Pancreas (tissue), 10 donors: ENCODE measurements at regions not wholly inside any gene's neighbourhood (a gene's known extent, or its start where the extent isn't known, plus 50 kb on each side); places are given as distances from the start of the nearest gene placed in this dataset.

Experiments used
- ATAC-seq, 4 donors: fragments of 200-7000 bp; cut with Tn5 transposase; one replicate each; pipeline versions ENCODE4 v1.8.0 to v1.9.1; 2020; ENCODE audit warnings: mild to moderate bottlenecking in 4 of 4, moderate library complexity in 4 of 4
- DNase-seq, 6 donors: peaks; one replicate each; pipeline ENCODE4 v3.0.0-alpha.2; 2020
- FAIRE-seq: peaks from 2 replicates; lab custom pipeline; 2012; peaks lifted over from hg19 to GRCh38; lab: Jason Lieb, UNC
- H3K27ac ChIP-seq, 4 donors: fragments of 200-600 bp; sonication (generic); 1 replicate in 3 of 4; 2 replicates in 1 of 4; pipeline versions ENCODE4 v1.5.0 to v1.8.0; 2020
- H3K27me3 ChIP-seq, 4 donors: fragments of 200-600 bp; one replicate each; pipeline ENCODE4 v1.8.0; 2021
- H3K36me3 ChIP-seq, 3 donors: fragments of 200-600 bp; sonication (generic) in 1 of 3; one replicate each; pipeline versions ENCODE4 v1.5.0 to v1.8.0; 2020 to 2021
- H3K4me1 ChIP-seq, 3 donors: fragments of 200-600 bp; one replicate each; pipeline ENCODE4 v1.8.0; 2021
- H3K4me3 ChIP-seq, 4 donors: fragments of 200-600 bp; sonication (generic) in 2 of 4; one replicate each; pipeline versions ENCODE4 v1.5.0 to v1.8.0; 2020 to 2021
- H3K9me3 ChIP-seq, 4 donors: fragments of 200-600 bp; one replicate each; pipeline ENCODE4 v1.8.0; 2021
- WGBS, 2 donors: extraction: QIAGEN DNeasy Blood & Tissue Kit; methylation state at CpG; one replicate each; pipeline ENCODE4 v1.1.7; 2013; 5-methylcytosine and 5-hydroxymethylcytosine counted together
- intact Hi-C, 3 donors: fragments of 100-400 bp; cut with DNase I; formaldehyde crosslinking; loops; one replicate each; pipeline versions ENCODE4 v1.11.1 to v1.14.2; 2022
- TF ChIP-seq, protein P1 (sequence below), 4 donors: fragments of 200-600 bp; sonication (generic) in 3 of 4; IDR thresholded peaks; one replicate each; pipeline versions ENCODE4 v1.5.0 to v1.8.0; 2021; ENCODE audit warnings: antibody characterized with exemption in 4 of 4
- donor health status: healthy with polysubstance abuse.
- donor health status: DM: no; HTN: no; CAD: no; lungs with moderate emphysema.
- donor health status: DM: no; HTN: no; CAD: no.
- donor health status: control.
- donor health status: control.
- donor health status: Bipolar disorder and iron deficiency.
- donor health status: DM: yes; HTN: yes; CAD: no.
- donor health status: DM: no; HTN: no; CAD: no.
- donor health status: DM: no; HTN: no; CAD: no.
- donor health status: DM: yes; HTN: yes; CAD: no.

DNA sequence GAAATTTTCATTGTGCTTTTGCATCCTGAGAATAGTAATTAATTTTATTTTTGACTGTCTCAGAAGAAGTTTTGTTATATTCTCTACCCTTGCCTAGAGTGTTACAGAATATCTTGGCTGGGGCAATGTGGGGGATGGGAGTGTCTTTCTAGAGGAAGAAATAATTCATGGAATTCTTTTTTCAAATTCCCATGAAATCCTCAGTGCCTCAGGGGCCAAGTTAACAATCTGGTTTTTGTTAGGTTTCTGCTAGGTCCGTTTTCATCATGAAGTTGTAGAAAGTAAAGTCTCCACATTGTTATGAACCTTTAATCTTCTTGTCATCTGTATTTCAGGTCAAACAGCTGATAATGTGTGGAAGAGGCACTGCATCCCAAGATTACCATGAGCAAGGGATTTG, 145.6 kb upstream of the GYPC start:
- Histone ChIP-seq H3K27ac (no peak overlapping the region), H3K4me3 (no peak overlapping the region), H3K36me3 (no peaks in the 10 kb centered on the region), H3K27me3 (no peaks in the 10 kb centered on the region), H3K9me3 (no peaks in the 10 kb centered on the region), H3K4me1 (no peaks in the 10 kb centered on the region)
- TF ChIP-seq, protein P1, sequence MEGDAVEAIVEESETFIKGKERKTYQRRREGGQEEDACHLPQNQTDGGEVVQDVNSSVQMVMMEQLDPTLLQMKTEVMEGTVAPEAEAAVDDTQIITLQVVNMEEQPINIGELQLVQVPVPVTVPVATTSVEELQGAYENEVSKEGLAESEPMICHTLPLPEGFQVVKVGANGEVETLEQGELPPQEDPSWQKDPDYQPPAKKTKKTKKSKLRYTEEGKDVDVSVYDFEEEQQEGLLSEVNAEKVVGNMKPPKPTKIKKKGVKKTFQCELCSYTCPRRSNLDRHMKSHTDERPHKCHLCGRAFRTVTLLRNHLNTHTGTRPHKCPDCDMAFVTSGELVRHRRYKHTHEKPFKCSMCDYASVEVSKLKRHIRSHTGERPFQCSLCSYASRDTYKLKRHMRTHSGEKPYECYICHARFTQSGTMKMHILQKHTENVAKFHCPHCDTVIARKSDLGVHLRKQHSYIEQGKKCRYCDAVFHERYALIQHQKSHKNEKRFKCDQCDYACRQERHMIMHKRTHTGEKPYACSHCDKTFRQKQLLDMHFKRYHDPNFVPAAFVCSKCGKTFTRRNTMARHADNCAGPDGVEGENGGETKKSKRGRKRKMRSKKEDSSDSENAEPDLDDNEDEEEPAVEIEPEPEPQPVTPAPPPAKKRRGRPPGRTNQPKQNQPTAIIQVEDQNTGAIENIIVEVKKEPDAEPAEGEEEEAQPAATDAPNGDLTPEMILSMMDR (IDR thresholded peaks at IDR 0.05), result no peak
- intact Hi-C loops, result no loop called here
- 19 to 37% methylated on average over 1 of the region's 1 CpG for WGBS, 2 donors
- FAIRE-seq, result no peak
- ATAC-seq, result no peak
- DNase-seq, result no peak

GRCh38 chr2:126510960-126511359, 145.0 kb upstream of the GYPC start:
- intact Hi-C loops, result no loop called here
- Histone ChIP-seq H3K4me1 (no peaks in the 10 kb centered on the region), H3K27ac (no peak overlapping the region), H3K27me3 (no peaks in the 10 kb centered on the region), H3K4me3 (no peak overlapping the region), H3K36me3 (no peaks in the 10 kb centered on the region), H3K9me3 (no peaks in the 10 kb centered on the region)
- DNase-seq, result no peak
- no peak for FAIRE-seq
- TF ChIP-seq, protein P1 (IDR thresholded peaks at IDR 0.05), result no peak
- WGBS, 2 donors, result 86 to 89% methylated on average over 7 of the region's 7 CpGs
- ATAC-seq, result no peak

DNA sequence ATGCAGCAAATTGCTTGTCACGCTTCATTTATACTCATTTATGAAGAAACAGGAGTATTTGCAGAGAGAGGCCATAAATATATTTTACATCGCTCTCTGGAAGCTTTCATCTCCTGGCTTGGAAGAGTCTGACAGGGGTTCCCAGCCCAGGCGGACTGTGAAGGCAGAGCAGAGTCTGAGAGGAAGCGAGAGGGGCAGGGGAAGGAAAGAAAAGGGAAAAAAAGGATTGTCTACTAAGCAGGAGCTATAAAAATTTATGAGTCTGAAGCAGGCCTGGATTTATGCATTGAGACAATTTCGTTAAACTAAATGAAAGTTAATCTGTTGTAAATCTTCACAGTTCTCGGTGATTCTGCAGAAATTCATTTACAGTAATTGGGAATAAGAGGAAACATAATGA, 143.9 kb upstream of the GYPC start:
- no peaks in the 10 kb centered on the region for H3K27me3 ChIP-seq
- intact Hi-C loops, result no loop called here
- H3K27ac ChIP-seq, result no peak overlapping the region
- H3K36me3 ChIP-seq, result no peaks in the 10 kb centered on the region
- 84 to 92% methylated on average over 6 of the region's 6 CpGs for WGBS, 2 donors
- FAIRE-seq (no peak), ATAC-seq (no peak), DNase-seq (no peak)
- TF ChIP-seq, protein P1 (IDR thresholded peaks at IDR 0.05), result no peak
- H3K4me3 ChIP-seq, result no peak overlapping the region
- no peaks in the 10 kb centered on the region for H3K9me3 ChIP-seq
- no peaks in the 10 kb centered on the region for H3K4me1 ChIP-seq

GRCh38 chr2:126513033-126513432, 142.9 kb upstream of the GYPC start:
- WGBS, 2 donors, result 71% methylated on average over 4 of the region's 4 CpGs
- H3K4me1 ChIP-seq, result no peaks in the 10 kb centered on the region
- TF ChIP-seq, protein P1 (IDR thresholded peaks at IDR 0.05), result no peak

DNA sequence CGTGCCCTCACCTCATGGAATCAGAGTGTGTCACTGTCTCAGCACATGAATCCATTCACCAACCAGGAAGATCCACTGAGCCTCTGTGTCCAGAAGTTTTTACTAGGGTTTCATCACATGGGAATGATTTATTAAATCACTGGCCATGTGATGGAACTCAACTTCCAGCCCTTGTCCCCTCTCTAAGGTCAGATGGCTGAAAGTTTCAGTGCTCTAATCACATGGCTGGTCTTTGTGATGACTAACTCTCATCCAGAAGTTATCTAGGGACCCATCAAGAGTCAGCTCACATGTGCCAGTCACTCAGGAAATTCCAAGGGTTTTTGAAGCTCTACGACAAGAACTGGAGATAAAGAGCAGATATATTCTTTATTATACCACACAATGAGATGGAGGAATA, 140.5 kb upstream of the GYPC start:
- intact Hi-C loops, result no loop called here
- ATAC-seq (no peak), DNase-seq (no peak), FAIRE-seq (no peak)
- no peak overlapping the region for H3K4me3 ChIP-seq
- H3K9me3 ChIP-seq, result no peaks in the 10 kb centered on the region
- no peaks in the 10 kb centered on the region for H3K27me3 ChIP-seq
- H3K4me1 ChIP-seq, result no peaks in the 10 kb centered on the region
- no peak overlapping the region for H3K27ac ChIP-seq
- 69 to 83% methylated on average over 2 of the region's 2 CpGs for WGBS, 2 donors
- TF ChIP-seq, protein P1 (IDR thresholded peaks at IDR 0.05), result no peak
- H3K36me3 ChIP-seq, result no peaks in the 10 kb centered on the region

More at GRCh38 chr2:126513033-126513432, 142.9 kb upstream of the GYPC start:
- no peaks in the 10 kb centered on the region for H3K36me3 ChIP-seq
- H3K27ac ChIP-seq, result no peak overlapping the region
- H3K27me3 ChIP-seq, result no peaks in the 10 kb centered on the region
- DNase-seq, result no peak
- no peak overlapping the region for H3K4me3 ChIP-seq
- ATAC-seq, result no peak
- FAIRE-seq, result no peak
- intact Hi-C loops, result no loop called here
- H3K9me3 ChIP-seq, result no peaks in the 10 kb centered on the region
